CD4-positive, alpha-beta memory T cell (primary cell): ENCODE measurements at regions not wholly inside any gene's neighbourhood (a gene's known extent, or its start where the extent isn't known, plus 50 kb on each side); places are given as distances from the start of the nearest gene placed in this dataset.

ENCODE experiments used
- CTCF ChIA-PET: fragments of 350-600 bp; sonication (Branson Sonifier 250); formaldehyde crosslinking; loops from one replicate; lab custom pipeline; 2021; ENCODE audit warnings: inconsistent platforms; ENCODE audit not compliant: partially characterized antibody; lab: Charles Lee
- POLR2A ChIA-PET: fragments of 350-600 bp; sonication (Branson Sonifier 250); formaldehyde crosslinking; loops from one replicate; lab custom pipeline; 2021; ENCODE audit not compliant: partially characterized antibody; lab: Charles Lee
- DNase-seq, 5 donors: peaks; one replicate each; pipeline versions ENCODE4 v3.0.0 to v3.0.0-alpha.2; 2020 to 2022; ENCODE audit warnings: mixed read lengths in 1 of 5
- H3K27ac ChIP-seq: one replicate; pipeline ENCODE4 v1.7.0; 2013; ENCODE audit warnings: low read depth, low read length
- H3K27me3 ChIP-seq: 2 replicates; pipeline ENCODE4 v1.7.0; 2013; ENCODE audit warnings: mild to moderate bottlenecking, low read length, moderate library complexity; ENCODE audit not compliant: insufficient read depth
- H3K36me3 ChIP-seq: 2 replicates; pipeline ENCODE4 v1.7.0; 2013; ENCODE audit warnings: mild to moderate bottlenecking, low read length, moderate library complexity; ENCODE audit not compliant: insufficient read depth
- H3K4me1 ChIP-seq: 2 replicates; pipeline ENCODE4 v1.7.0; 2013; ENCODE audit warnings: mild to moderate bottlenecking, low read length, moderate library complexity; ENCODE audit not compliant: insufficient read depth
- H3K4me3 ChIP-seq, 2 donors: one replicate each; pipeline ENCODE4 v1.7.0; 2013; ENCODE audit warnings: low read length in 2 of 2, mild to moderate bottlenecking in 1 of 2
- H3K9me3 ChIP-seq, 2 donors: one replicate each; pipeline ENCODE4 v1.7.0; 2013; ENCODE audit warnings: low read length in 2 of 2, control low read depth in 1 of 2; ENCODE audit not compliant: control insufficient read depth in 1 of 2
- H3K27ac Mint-ChIP-seq, 7 donors: one replicate each; pipeline ENCODE4 v1.8.0; 2020 to 2021; ENCODE audit warnings: mixed read lengths in 7 of 7, mild to moderate bottlenecking in 6 of 7, inconsistent platforms in 3 of 7, moderate library complexity in 3 of 7
- H3K27me3 Mint-ChIP-seq, 2 donors: one replicate each; pipeline ENCODE4 v1.8.0; 2020 to 2021; ENCODE audit warnings: mixed read lengths in 2 of 2
- H3K36me3 Mint-ChIP-seq, 2 donors: one replicate each; pipeline ENCODE4 v1.8.0; 2020 to 2021; ENCODE audit warnings: mixed read lengths in 2 of 2, inconsistent platforms in 1 of 2, mild to moderate bottlenecking in 1 of 2
- H3K4me1 Mint-ChIP-seq, 4 donors: one replicate each; pipeline ENCODE4 v1.8.0; 2020 to 2021; ENCODE audit warnings: mixed read lengths in 4 of 4, mild to moderate bottlenecking in 1 of 4
- H3K4me3 Mint-ChIP-seq, 8 donors: one replicate each; pipeline ENCODE4 v1.8.0; 2020 to 2021; ENCODE audit warnings: mixed read lengths in 8 of 8, mild to moderate bottlenecking in 7 of 8, moderate library complexity in 6 of 8, inconsistent platforms in 3 of 8
- H3K9me3 Mint-ChIP-seq, 8 donors: one replicate each; pipeline ENCODE4 v1.8.0; 2020 to 2021; ENCODE audit warnings: mixed read lengths in 8 of 8, mild to moderate bottlenecking in 5 of 8, inconsistent platforms in 3 of 8, moderate library complexity in 1 of 8
- intact Hi-C: fragments of 100-400 bp; cut with micrococcal nuclease; formaldehyde crosslinking; loops from one replicate; pipeline ENCODE4 v1.15.1; 2023

- DNase-seq = no peak
- peaks cover 0 to 7% of the 10 kb centered on the region in 2 donors for H3K27me3 Mint-ChIP-seq
- no peak overlapping the region for H3K4me3 ChIP-seq
- no peaks in the 10 kb centered on the region for H3K27me3 ChIP-seq
- POLR2A ChIA-PET = no interaction called here
- H3K4me1 Mint-ChIP-seq = no peaks in the 10 kb centered on the region
- H3K4me3 Mint-ChIP-seq = no peak overlapping the region
- H3K9me3 ChIP-seq = no peaks in the 10 kb centered on the region
- CTCF ChIA-PET = no interaction called here
- no peaks in the 10 kb centered on the region for H3K4me1 ChIP-seq
- H3K36me3 Mint-ChIP-seq = no peaks in the 10 kb centered on the region
- H3K27ac ChIP-seq = no peak overlapping the region
- H3K36me3 ChIP-seq = no peaks in the 10 kb centered on the region
- no peak overlapping the region for H3K27ac Mint-ChIP-seq
- H3K9me3 Mint-ChIP-seq = no peaks in the 10 kb centered on the region
- intact Hi-C loops = no loop called here
Measured at GRCh38 chr10:132995909-132996602, 53.7 kb upstream of the CFAP46 start.

- CTCF ChIA-PET = no interaction called here
- Histone ChIP-seq H3K4me1 (no peaks in the 10 kb centered on the region), H3K36me3 (no peaks in the 10 kb centered on the region), H3K27ac (no peak overlapping the region), H3K27me3 (no peaks in the 10 kb centered on the region), H3K9me3 (no peaks in the 10 kb centered on the region), H3K4me3 (no peak overlapping the region)
- intact Hi-C loops = no loop called here
- Mint-ChIP-seq H3K27ac (no peak overlapping the region), H3K4me3 (no peak overlapping the region), H3K4me1 (no peaks in the 10 kb centered on the region), H3K36me3 (no peaks in the 10 kb centered on the region), H3K9me3 (no peaks in the 10 kb centered on the region), H3K27me3 (peaks cover 0 to 4% of the 10 kb centered on the region in 2 donors)
- POLR2A ChIA-PET = no interaction called here
- no peak for DNase-seq
Measured at GRCh38 chr10:132994811-132995210, 52.4 kb upstream of the CFAP46 start.

GRCh38 chr10:132994185-132994796, 51.9 kb upstream of the CFAP46 start:
- no peak overlapping the region for H3K4me3 ChIP-seq
- intact Hi-C loops = no loop called here
- no peaks in the 10 kb centered on the region for H3K36me3 Mint-ChIP-seq
- H3K4me1 ChIP-seq = no peaks in the 10 kb centered on the region
- H3K4me1 Mint-ChIP-seq = no peaks in the 10 kb centered on the region
- no peaks in the 10 kb centered on the region for H3K9me3 ChIP-seq
- ChIA-PET CTCF (no interaction called here), POLR2A (no interaction called here)
- no peak for DNase-seq
- H3K27me3 Mint-ChIP-seq = no peaks in the 10 kb centered on the region
- no peaks in the 10 kb centered on the region for H3K9me3 Mint-ChIP-seq
- no peaks in the 10 kb centered on the region for H3K27me3 ChIP-seq
- no peak overlapping the region for H3K27ac ChIP-seq
- H3K27ac Mint-ChIP-seq = no peak overlapping the region
- no peaks in the 10 kb centered on the region for H3K36me3 ChIP-seq
- H3K4me3 Mint-ChIP-seq = no peak overlapping the region

- no peak overlapping the region for H3K27ac Mint-ChIP-seq
- intact Hi-C loops = no loop called here
- Histone ChIP-seq H3K36me3 (no peaks in the 10 kb centered on the region), H3K9me3 (no peaks in the 10 kb centered on the region), H3K4me1 (no peaks in the 10 kb centered on the region), H3K4me3 (no peak overlapping the region), H3K27me3 (no peaks in the 10 kb centered on the region), H3K27ac (no peak overlapping the region)
- no peaks in the 10 kb centered on the region for H3K36me3 Mint-ChIP-seq
- no peaks in the 10 kb centered on the region for H3K27me3 Mint-ChIP-seq
- POLR2A ChIA-PET = no interaction called here
- DNase-seq = no peak
- CTCF ChIA-PET = no interaction called here
- no peak overlapping the region for H3K4me3 Mint-ChIP-seq
- H3K9me3 Mint-ChIP-seq = no peaks in the 10 kb centered on the region
- no peaks in the 10 kb centered on the region for H3K4me1 Mint-ChIP-seq
Measured at GRCh38 chr10:132993271-132994184, 51.2 kb upstream of the CFAP46 start.

- no peaks in the 10 kb centered on the region for H3K36me3 ChIP-seq
- H3K27ac ChIP-seq = no peak overlapping the region
- ChIA-PET POLR2A (no interaction called here), CTCF (no interaction called here)
- no peaks in the 10 kb centered on the region for H3K9me3 Mint-ChIP-seq
- no peak overlapping the region for H3K27ac Mint-ChIP-seq
- intact Hi-C loops = no loop called here
- H3K4me1 Mint-ChIP-seq = no peaks in the 10 kb centered on the region
- H3K4me1 ChIP-seq = no peaks in the 10 kb centered on the region
- no peak overlapping the region for H3K4me3 Mint-ChIP-seq
- no peak overlapping the region for H3K4me3 ChIP-seq
- no peaks in the 10 kb centered on the region for H3K9me3 ChIP-seq
- no peaks in the 10 kb centered on the region for H3K36me3 Mint-ChIP-seq
- no peaks in the 10 kb centered on the region for H3K27me3 ChIP-seq
- no peak for DNase-seq
- no peaks in the 10 kb centered on the region for H3K27me3 Mint-ChIP-seq
Measured at GRCh38 chr10:132992433-132993215, 50.3 kb upstream of the CFAP46 start.
